ENCODE measurements at regions not wholly inside any gene's neighbourhood (a gene's known extent, or its start where the extent isn't known, plus 50 kb on each side); places are given as distances from the start of the nearest gene placed in this dataset.

- intact Hi-C loops (cut with micrococcal nuclease; ENCODE audit: unreplicated experiment): no loop called here
- no peak for ATAC-seq
- in situ Hi-C loops (cut with HindIII; ENCODE audit: low pct_unique_long_range_greater_than_20kb, low sequenced_read_pairs): no loop called here
- no peaks in the 10 kb centered on the region for H3K27me3 ChIP-seq (ENCODE audit: control insufficient read depth, insufficient read depth, low read length)
- H3K4me1 ChIP-seq (ENCODE audit: control insufficient read depth, insufficient read depth, low read length): no peaks in the 10 kb centered on the region
- no peak for TF ChIP-seq SIN3A (IDR thresholded peaks at IDR 0.05; ENCODE audit: borderline replicate concordance, insufficient read depth, low read depth, low read length)
- TF ChIP-seq REST (IDR thresholded peaks at IDR 0.05; ENCODE audit: insufficient read depth in 1 of 2, low read depth in 2 of 2, low read length in 1 of 2): no peak
- TF ChIP-seq TCF7L2 (IDR thresholded peaks at IDR 0.05; ENCODE audit: low read depth, low read length): no peak
- no peak for TF ChIP-seq POLR2AphosphoS5 (IDR thresholded peaks at IDR 0.05; ENCODE audit: low read depth, low read length)
- TF ChIP-seq CTCF (IDR thresholded peaks at IDR 0.05): no peak
- no peak overlapping the region for H3K27ac ChIP-seq (ENCODE audit: low read length)
- H3K36me3 ChIP-seq (ENCODE audit: control insufficient read depth, insufficient read depth, low read length): no peaks in the 10 kb centered on the region
- H3K4me3 ChIP-seq (ENCODE audit: low read depth in 2 of 2, low read length in 2 of 2): no peak overlapping the region
- ChIA-PET POLR2A (no interaction called here), CTCF (interaction anchor here (0.6 kb wide), 1 partner anchor 61 kb away, joined by 3 read pairs; no protein-coding TSS in a partner anchor)
- H3K9me3 ChIP-seq (ENCODE audit: control insufficient read depth, insufficient read depth, low read depth, low read length): no peaks in the 10 kb centered on the region
- no TSS peak for BruUV-seq (replicated peaks)
- no peak for DNase-seq (ENCODE audit: low read depth, low spot score)
Measured at GRCh38 chr7:91512958-91513357, 248.7 kb downstream of the FZD1 start.

GRCh38 chr7:91514591-91514990, 250.4 kb downstream of the FZD1 start:
- intact Hi-C loops (cut with micrococcal nuclease; ENCODE audit: unreplicated experiment) (no loop called here), in situ Hi-C loops (cut with HindIII; ENCODE audit: low pct_unique_long_range_greater_than_20kb, low sequenced_read_pairs) (no loop called here)
- POLR2A ChIA-PET: no interaction called here
- CTCF ChIA-PET: no interaction called here
- Histone ChIP-seq H3K4me3 (ENCODE audit: low read depth in 2 of 2, low read length in 2 of 2) (no peak overlapping the region), H3K9me3 (ENCODE audit: control insufficient read depth, insufficient read depth, low read depth, low read length) (no peaks in the 10 kb centered on the region), H3K36me3 (ENCODE audit: control insufficient read depth, insufficient read depth, low read length) (no peaks in the 10 kb centered on the region), H3K27me3 (ENCODE audit: control insufficient read depth, insufficient read depth, low read length) (no peaks in the 10 kb centered on the region), H3K4me1 (ENCODE audit: control insufficient read depth, insufficient read depth, low read length) (no peaks in the 10 kb centered on the region), H3K27ac (ENCODE audit: low read length) (no peak overlapping the region)
- no TSS peak for BruUV-seq (replicated peaks)
- DNase-seq (ENCODE audit: low read depth, low spot score) (no peak), ATAC-seq (no peak)
- TF ChIP-seq SIN3A (IDR thresholded peaks at IDR 0.05; ENCODE audit: borderline replicate concordance, insufficient read depth, low read depth, low read length): no peak
- no peak for TF ChIP-seq TCF7L2 (IDR thresholded peaks at IDR 0.05; ENCODE audit: low read depth, low read length)
- no peak for TF ChIP-seq CTCF (IDR thresholded peaks at IDR 0.05)
- no peak for TF ChIP-seq POLR2AphosphoS5 (IDR thresholded peaks at IDR 0.05; ENCODE audit: low read depth, low read length)
- no peak for TF ChIP-seq REST (IDR thresholded peaks at IDR 0.05; ENCODE audit: insufficient read depth in 1 of 2, low read depth in 2 of 2, low read length in 1 of 2)

All from Panc1 (cell line).